Liver (tissue), 3 donors: ENCODE measurements at regions not wholly inside any gene's neighbourhood (a gene's known extent, or its start where the extent isn't known, plus 50 kb on each side); places are given as distances from the start of the nearest gene placed in this dataset.

Experiments
- EGR1 ChIP-seq, 2 donors: IDR thresholded peaks; 2 replicates each; pipeline ENCODE4 v1.6.1; 2016 to 2018; ENCODE audit warnings: antibody characterized with exemption in 2 of 2, low read depth in 2 of 2
- FOXA2 ChIP-seq: IDR thresholded peaks from 2 replicates; pipeline ENCODE4 v1.6.1; 2016; ENCODE audit warnings: antibody characterized with exemption
- GABPA ChIP-seq, 2 donors: IDR thresholded peaks in 1 of 2; conservative IDR thresholded peaks in 1 of 2; 2 replicates each; pipeline ENCODE4 v1.6.1; 2016; ENCODE audit warnings: antibody characterized with exemption in 2 of 2, mild to moderate bottlenecking in 1 of 2, moderate library complexity in 1 of 2
- JUND ChIP-seq, 2 donors: IDR thresholded peaks; 2 replicates each; pipeline ENCODE4 v1.6.1; 2016; ENCODE audit warnings: antibody characterized with exemption in 2 of 2
- RAD21 ChIP-seq, 2 donors: IDR thresholded peaks; 2 replicates each; pipeline ENCODE4 v1.6.1; 2016; ENCODE audit warnings: antibody characterized with exemption in 2 of 2, mild to moderate bottlenecking in 2 of 2
- RXRA ChIP-seq, 2 donors: IDR thresholded peaks; 2 replicates each; pipeline ENCODE4 v1.6.1; 2017 to 2018; ENCODE audit warnings: antibody characterized with exemption in 2 of 2, mild to moderate bottlenecking in 1 of 2
- SP1 ChIP-seq: IDR thresholded peaks from 2 replicates; pipeline ENCODE4 v1.6.1; 2018; ENCODE audit warnings: antibody characterized with exemption, mild to moderate bottlenecking
- TAF1 ChIP-seq: conservative IDR thresholded peaks from 2 replicates; pipeline ENCODE4 v1.6.1; 2016; ENCODE audit warnings: antibody characterized with exemption, mild to moderate bottlenecking
- TF ChIP-seq, protein P1 (sequence below): fragments of 150-350 bp; IDR thresholded peaks from 2 replicates; pipeline ENCODE4 v1.5.1; 2017; ENCODE audit warnings: improper control_type of control experiment, low read depth, low read length; ENCODE audit not compliant: missing input control
- TF ChIP-seq, protein P2 (sequence below): IDR thresholded peaks from 2 replicates; pipeline ENCODE4 v1.6.1; 2016; ENCODE audit warnings: antibody characterized with exemption
- TF ChIP-seq, protein P3 (sequence below): IDR thresholded peaks from 2 replicates; pipeline ENCODE4 v1.6.1; 2016; ENCODE audit warnings: antibody characterized with exemption, mild to moderate bottlenecking
- TF ChIP-seq, protein P4 (sequence below): IDR thresholded peaks from 2 replicates; pipeline ENCODE4 v1.6.1; 2016; ENCODE audit warnings: antibody characterized with exemption
- TF ChIP-seq, protein P5 (sequence below): IDR thresholded peaks from 2 replicates; pipeline ENCODE4 v1.6.1; 2016; ENCODE audit warnings: antibody characterized with exemption
- donor health status: healthy.
- donor health status: healthy.

DNA sequence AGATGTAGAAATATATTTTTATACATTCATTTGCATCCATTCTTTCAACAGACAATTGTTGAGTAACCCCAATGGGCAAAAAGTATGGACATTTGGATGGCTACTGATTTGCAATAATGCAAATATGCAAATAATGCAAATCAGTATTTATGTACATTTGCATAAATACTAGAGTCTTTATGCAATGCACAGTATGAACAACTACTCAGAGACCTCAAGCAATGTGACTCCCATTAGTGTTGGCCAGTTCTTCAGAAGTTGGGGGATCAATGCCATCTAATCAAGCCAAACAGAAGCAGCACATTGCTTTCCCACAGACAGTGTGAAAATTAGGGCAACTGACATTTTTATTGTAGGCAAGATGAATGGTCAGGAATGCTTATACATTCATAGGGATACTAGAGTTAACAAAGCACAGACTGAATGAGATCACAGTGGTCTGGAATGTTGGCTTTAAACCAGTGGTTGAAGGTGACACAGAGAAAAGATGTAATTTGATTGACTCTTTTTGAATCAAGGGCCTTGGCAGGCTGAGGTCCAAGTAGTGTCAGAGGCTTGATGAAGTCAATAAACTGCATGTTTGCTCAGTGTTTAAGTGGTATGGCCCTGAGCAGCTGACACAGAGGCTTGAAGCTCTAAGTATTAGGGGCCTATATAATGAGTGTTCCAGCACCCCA, 256.6 kb downstream of the CTH start:
- TF ChIP-seq, protein P1, sequence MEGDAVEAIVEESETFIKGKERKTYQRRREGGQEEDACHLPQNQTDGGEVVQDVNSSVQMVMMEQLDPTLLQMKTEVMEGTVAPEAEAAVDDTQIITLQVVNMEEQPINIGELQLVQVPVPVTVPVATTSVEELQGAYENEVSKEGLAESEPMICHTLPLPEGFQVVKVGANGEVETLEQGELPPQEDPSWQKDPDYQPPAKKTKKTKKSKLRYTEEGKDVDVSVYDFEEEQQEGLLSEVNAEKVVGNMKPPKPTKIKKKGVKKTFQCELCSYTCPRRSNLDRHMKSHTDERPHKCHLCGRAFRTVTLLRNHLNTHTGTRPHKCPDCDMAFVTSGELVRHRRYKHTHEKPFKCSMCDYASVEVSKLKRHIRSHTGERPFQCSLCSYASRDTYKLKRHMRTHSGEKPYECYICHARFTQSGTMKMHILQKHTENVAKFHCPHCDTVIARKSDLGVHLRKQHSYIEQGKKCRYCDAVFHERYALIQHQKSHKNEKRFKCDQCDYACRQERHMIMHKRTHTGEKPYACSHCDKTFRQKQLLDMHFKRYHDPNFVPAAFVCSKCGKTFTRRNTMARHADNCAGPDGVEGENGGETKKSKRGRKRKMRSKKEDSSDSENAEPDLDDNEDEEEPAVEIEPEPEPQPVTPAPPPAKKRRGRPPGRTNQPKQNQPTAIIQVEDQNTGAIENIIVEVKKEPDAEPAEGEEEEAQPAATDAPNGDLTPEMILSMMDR: no peak
- TF ChIP-seq RXRA (IDR thresholded peaks at IDR 0.05) (no peak), RAD21 (IDR thresholded peaks at IDR 0.05) (no peak), SP1 (no peak), EGR1 (IDR thresholded peaks at IDR 0.05; ENCODE audit: low read depth in 2 of 2) (no peak), FOXA2 (no peak), TAF1 (no peak), JUND (IDR thresholded peaks at IDR 0.05) (no peak), GABPA (IDR thresholded peaks at IDR 0.05 in 1 of 2, conservative IDR thresholded peaks at IDR 0.05 in 1 of 2) (no peak)
- TF ChIP-seq, protein P2, sequence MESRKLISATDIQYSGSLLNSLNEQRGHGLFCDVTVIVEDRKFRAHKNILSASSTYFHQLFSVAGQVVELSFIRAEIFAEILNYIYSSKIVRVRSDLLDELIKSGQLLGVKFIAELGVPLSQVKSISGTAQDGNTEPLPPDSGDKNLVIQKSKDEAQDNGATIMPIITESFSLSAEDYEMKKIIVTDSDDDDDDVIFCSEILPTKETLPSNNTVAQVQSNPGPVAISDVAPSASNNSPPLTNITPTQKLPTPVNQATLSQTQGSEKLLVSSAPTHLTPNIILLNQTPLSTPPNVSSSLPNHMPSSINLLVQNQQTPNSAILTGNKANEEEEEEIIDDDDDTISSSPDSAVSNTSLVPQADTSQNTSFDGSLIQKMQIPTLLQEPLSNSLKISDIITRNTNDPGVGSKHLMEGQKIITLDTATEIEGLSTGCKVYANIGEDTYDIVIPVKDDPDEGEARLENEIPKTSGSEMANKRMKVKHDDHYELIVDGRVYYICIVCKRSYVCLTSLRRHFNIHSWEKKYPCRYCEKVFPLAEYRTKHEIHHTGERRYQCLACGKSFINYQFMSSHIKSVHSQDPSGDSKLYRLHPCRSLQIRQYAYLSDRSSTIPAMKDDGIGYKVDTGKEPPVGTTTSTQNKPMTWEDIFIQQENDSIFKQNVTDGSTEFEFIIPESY: no peak
- TF ChIP-seq, protein P3, sequence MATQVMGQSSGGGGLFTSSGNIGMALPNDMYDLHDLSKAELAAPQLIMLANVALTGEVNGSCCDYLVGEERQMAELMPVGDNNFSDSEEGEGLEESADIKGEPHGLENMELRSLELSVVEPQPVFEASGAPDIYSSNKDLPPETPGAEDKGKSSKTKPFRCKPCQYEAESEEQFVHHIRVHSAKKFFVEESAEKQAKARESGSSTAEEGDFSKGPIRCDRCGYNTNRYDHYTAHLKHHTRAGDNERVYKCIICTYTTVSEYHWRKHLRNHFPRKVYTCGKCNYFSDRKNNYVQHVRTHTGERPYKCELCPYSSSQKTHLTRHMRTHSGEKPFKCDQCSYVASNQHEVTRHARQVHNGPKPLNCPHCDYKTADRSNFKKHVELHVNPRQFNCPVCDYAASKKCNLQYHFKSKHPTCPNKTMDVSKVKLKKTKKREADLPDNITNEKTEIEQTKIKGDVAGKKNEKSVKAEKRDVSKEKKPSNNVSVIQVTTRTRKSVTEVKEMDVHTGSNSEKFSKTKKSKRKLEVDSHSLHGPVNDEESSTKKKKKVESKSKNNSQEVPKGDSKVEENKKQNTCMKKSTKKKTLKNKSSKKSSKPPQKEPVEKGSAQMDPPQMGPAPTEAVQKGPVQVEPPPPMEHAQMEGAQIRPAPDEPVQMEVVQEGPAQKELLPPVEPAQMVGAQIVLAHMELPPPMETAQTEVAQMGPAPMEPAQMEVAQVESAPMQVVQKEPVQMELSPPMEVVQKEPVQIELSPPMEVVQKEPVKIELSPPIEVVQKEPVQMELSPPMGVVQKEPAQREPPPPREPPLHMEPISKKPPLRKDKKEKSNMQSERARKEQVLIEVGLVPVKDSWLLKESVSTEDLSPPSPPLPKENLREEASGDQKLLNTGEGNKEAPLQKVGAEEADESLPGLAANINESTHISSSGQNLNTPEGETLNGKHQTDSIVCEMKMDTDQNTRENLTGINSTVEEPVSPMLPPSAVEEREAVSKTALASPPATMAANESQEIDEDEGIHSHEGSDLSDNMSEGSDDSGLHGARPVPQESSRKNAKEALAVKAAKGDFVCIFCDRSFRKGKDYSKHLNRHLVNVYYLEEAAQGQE: no peak
- TF ChIP-seq, protein P4, sequence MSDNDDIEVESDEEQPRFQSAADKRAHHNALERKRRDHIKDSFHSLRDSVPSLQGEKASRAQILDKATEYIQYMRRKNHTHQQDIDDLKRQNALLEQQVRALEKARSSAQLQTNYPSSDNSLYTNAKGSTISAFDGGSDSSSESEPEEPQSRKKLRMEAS: no peak
- TF ChIP-seq, protein P5, sequence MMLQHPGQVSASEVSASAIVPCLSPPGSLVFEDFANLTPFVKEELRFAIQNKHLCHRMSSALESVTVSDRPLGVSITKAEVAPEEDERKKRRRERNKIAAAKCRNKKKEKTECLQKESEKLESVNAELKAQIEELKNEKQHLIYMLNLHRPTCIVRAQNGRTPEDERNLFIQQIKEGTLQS: no peak
